Cerebellar nuclear complex (tissue), 1 donor: ENCODE measurements at regions not wholly inside any gene's neighbourhood (a gene's known extent, or its start where the extent isn't known, plus 50 kb on each side); places are given as distances from the start of the nearest gene placed in this dataset.
"Not testable (repeated sequence)": the region's sequence is repeated elsewhere in the genome, so short reads cannot be mapped to it uniquely, and the experiment has no call there.

Experiments
- DNase-seq, 2 experiments: peaks; one replicate each; lab custom pipeline; 2025; lab: John Stamatoyannopoulos, UW

- no peak for DNase-seq
Measured at GRCh38 chr7:121744877-121745276, 128.1 kb upstream of the PTPRZ1 start.

- no peak for DNase-seq
Measured at GRCh38 chr7:121744319-121744718, 128.6 kb upstream of the PTPRZ1 start.

- DNase-seq, result no peak
Measured at GRCh38 chr7:121741896-121742295, 131.1 kb upstream of the PTPRZ1 start.

GRCh38 chr7:121739465-121739864 is 133.5 kb upstream of the PTPRZ1 start:
- no peak for DNase-seq

- DNase-seq, result no peak
Measured at GRCh38 chr7:121730869-121731268, 142.1 kb upstream of the PTPRZ1 start.

GRCh38 chr7:121714559-121715303 is 158.2 kb upstream of the PTPRZ1 start:
- DNase-seq, result no peak

- DNase-seq, result not testable (repeated sequence)
Measured at GRCh38 chr7:121712961-121713360, 160.0 kb upstream of the PTPRZ1 start.

- DNase-seq, result no peak
Measured at GRCh38 chr7:121697731-121698316, 175.1 kb upstream of the PTPRZ1 start.

- DNase-seq, result no peak
Measured at GRCh38 chr7:121696954-121697353, 176.0 kb upstream of the PTPRZ1 start.

- DNase-seq, result no peak
Measured at GRCh38 chr7:121689749-121690148, 183.2 kb upstream of the PTPRZ1 start.

GRCh38 chr7:121681700-121682099 is 191.3 kb upstream of the PTPRZ1 start:
- DNase-seq, result no peak

GRCh38 chr7:121676168-121676567 is 196.8 kb upstream of the PTPRZ1 start:
- no peak for DNase-seq

- not testable (repeated sequence) for DNase-seq
Measured at GRCh38 chr7:121674455-121674854, 198.5 kb upstream of the PTPRZ1 start.

GRCh38 chr7:121669144-121669543 is 203.8 kb upstream of the PTPRZ1 start:
- DNase-seq, result no peak

GRCh38 chr7:121666306-121666705 is 206.7 kb upstream of the PTPRZ1 start:
- DNase-seq, result no peak

- DNase-seq, result no peak
Measured at GRCh38 chr7:121643320-121643719, 229.6 kb upstream of the PTPRZ1 start.

GRCh38 chr7:121639705-121640104 is 233.3 kb upstream of the PTPRZ1 start:
- DNase-seq, result no peak

- DNase-seq, result no peak
Measured at GRCh38 chr7:121638286-121638685, 234.7 kb upstream of the PTPRZ1 start.

GRCh38 chr7:121634356-121634755 is 238.2 kb upstream of the FAM3C start:
- no peak for DNase-seq

- no peak for DNase-seq
Measured at GRCh38 chr7:121633186-121633585, 237.1 kb upstream of the FAM3C start.

- DNase-seq, result no peak
Measured at GRCh38 chr7:121624958-121625357, 228.8 kb upstream of the FAM3C start.

- DNase-seq, result no peak
Measured at GRCh38 chr7:121623130-121623872, 227.2 kb upstream of the FAM3C start.

- DNase-seq, result no peak
Measured at GRCh38 chr7:121621937-121622336, 225.8 kb upstream of the FAM3C start.
